IPS-20b (cell line): ENCODE measurements at regions not wholly inside any gene's neighbourhood (a gene's known extent, or its start where the extent isn't known, plus 50 kb on each side); places are given as distances from the start of the nearest gene placed in this dataset.

ENCODE experiments used
- H3K27ac ChIP-seq: one replicate; pipeline ENCODE4 v1.5.1; 2013; ENCODE audit warnings: low read length
- H3K27me3 ChIP-seq: 2 replicates; pipeline ENCODE4 v1.6.1; 2013; ENCODE audit warnings: mild to moderate bottlenecking, low read length, inconsistent platforms; ENCODE audit not compliant: insufficient read depth
- H3K36me3 ChIP-seq: 2 replicates; pipeline ENCODE4 v1.6.1; 2013; ENCODE audit warnings: low read depth, mild to moderate bottlenecking, inconsistent platforms, low read length, moderate library complexity; ENCODE audit not compliant: insufficient read depth
- H3K4me1 ChIP-seq: 2 replicates; pipeline ENCODE4 v1.6.1; 2013; ENCODE audit warnings: mild to moderate bottlenecking, control low read depth, inconsistent platforms, low read length, moderate library complexity; ENCODE audit not compliant: insufficient read depth
- H3K4me3 ChIP-seq: 2 replicates; pipeline ENCODE4 v1.5.1; 2013; ENCODE audit warnings: mild to moderate bottlenecking, low read length, inconsistent platforms
- H3K9ac ChIP-seq: 2 replicates; pipeline ENCODE4 v1.6.1; 2013; ENCODE audit warnings: low read depth, mild to moderate bottlenecking, inconsistent platforms, low read length, moderate library complexity
- H3K9me3 ChIP-seq: 2 replicates; pipeline ENCODE4 v1.6.1; 2013; ENCODE audit warnings: mild to moderate bottlenecking, low read depth, low read length, inconsistent platforms; ENCODE audit not compliant: insufficient read depth

DNA sequence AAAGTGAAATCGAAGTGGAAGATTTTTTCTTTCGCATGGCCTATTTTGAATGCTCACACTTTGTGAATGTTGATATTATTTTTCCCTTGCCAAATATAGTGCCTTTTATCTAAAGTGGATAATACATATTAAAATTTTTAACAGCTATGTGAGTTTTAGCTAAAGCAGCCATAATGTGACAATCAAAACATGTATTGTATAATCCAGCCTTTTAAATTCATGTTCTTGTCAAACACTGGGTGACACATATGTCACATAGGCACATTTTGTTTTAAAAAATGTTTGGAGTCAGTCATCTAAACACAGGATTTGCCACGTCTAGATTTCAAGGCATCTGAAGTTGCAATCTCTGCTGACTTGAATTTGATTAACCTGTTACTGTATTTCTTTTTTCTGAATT, 1256.6 kb downstream of the SLITRK1 start:
- Histone ChIP-seq H3K9me3 (no peaks in the 10 kb centered on the region), H3K9ac (no peak overlapping the region), H3K36me3 (no peaks in the 10 kb centered on the region), H3K27me3 (no peaks in the 10 kb centered on the region), H3K4me3 (no peak overlapping the region), H3K27ac (no peak overlapping the region), H3K4me1 (no peaks in the 10 kb centered on the region)

DNA sequence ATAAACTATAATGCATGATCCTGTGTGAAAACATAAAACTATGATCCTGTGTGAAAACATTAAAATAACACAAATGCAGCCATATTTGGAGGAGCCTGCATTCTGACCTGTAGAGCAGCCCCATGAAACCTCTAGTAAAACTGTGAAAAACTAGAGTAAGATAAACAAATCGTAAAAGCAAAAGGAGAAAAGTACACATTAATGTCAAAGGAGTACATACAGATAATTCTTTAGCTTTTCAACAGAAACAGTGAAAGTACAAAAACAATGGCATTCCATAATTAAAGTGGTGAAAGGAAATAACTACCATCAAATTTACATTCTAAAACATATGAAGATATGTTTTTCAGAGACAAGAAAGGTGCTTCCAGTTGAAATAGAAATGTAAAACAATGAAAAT, 1267.2 kb downstream of the SLITRK1 start:
- Histone ChIP-seq H3K9me3 (no peaks in the 10 kb centered on the region), H3K36me3 (no peaks in the 10 kb centered on the region), H3K4me1 (no peaks in the 10 kb centered on the region), H3K9ac (no peak overlapping the region), H3K27ac (no peak overlapping the region), H3K4me3 (no peak overlapping the region), H3K27me3 (no peaks in the 10 kb centered on the region)

DNA sequence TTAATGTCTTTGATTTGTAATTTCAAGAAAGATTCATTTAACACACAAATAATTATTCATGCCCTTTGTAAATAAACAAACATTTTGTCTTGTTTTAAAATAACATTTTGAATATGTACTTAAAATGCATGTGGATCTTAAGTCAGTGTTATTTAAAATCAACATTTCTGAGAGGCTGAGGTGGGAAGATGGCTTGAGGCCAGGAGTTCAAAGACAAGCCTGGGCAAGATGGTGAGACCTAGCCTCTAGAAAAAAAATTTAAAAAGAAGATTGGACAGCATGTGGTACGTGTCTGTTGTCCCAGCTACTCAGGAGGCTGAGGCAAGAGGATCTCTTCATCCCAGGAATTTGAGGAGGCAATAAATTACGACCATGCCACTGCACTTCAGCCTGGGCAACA, 1268.2 kb downstream of the SLITRK1 start:
- H3K4me3 ChIP-seq = no peak overlapping the region
- no peak overlapping the region for H3K9ac ChIP-seq
- H3K27ac ChIP-seq = no peak overlapping the region
- H3K9me3 ChIP-seq = no peaks in the 10 kb centered on the region
- H3K36me3 ChIP-seq = no peaks in the 10 kb centered on the region
- H3K4me1 ChIP-seq = no peaks in the 10 kb centered on the region
- no peaks in the 10 kb centered on the region for H3K27me3 ChIP-seq

DNA sequence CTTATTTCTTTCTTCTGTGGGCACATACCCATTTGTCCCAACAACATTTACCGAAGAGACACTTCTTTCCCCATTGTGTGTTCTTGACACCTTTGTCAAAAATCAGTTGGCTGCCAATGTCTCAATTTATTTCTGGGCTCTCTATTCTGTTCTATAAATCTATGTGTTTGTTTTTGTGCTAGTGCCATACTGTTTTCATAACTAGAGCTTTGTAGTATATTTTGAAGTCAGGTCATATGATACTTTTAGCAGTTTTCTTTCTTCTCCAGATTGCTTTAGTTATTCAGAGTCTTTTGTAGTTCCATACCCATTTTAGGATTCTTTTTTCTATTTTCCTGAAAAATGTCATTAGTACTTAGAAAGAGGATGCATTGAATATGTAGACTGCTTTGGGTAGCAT, 1276.3 kb downstream of the SLITRK1 start:
- no peak overlapping the region for H3K27ac ChIP-seq
- no peaks in the 10 kb centered on the region for H3K4me1 ChIP-seq
- H3K27me3 ChIP-seq = peaks cover 1% of the 10 kb centered on the region
- H3K9ac ChIP-seq = no peak overlapping the region
- H3K4me3 ChIP-seq = no peak overlapping the region
- peaks cover 25% of the 10 kb centered on the region; the same call in 1 of the 2 replicates for H3K9me3 ChIP-seq
- no peaks in the 10 kb centered on the region for H3K36me3 ChIP-seq

GRCh38 chr13:82597747-82598146, 1284.5 kb downstream of the SLITRK1 start:
- Histone ChIP-seq H3K27me3 (peaks cover 66% of the 10 kb centered on the region), H3K9me3 (no peaks in the 10 kb centered on the region), H3K9ac (no peak overlapping the region), H3K4me1 (no peaks in the 10 kb centered on the region), H3K4me3 (no peak overlapping the region), H3K36me3 (no peaks in the 10 kb centered on the region), H3K27ac (no peak overlapping the region)

DNA sequence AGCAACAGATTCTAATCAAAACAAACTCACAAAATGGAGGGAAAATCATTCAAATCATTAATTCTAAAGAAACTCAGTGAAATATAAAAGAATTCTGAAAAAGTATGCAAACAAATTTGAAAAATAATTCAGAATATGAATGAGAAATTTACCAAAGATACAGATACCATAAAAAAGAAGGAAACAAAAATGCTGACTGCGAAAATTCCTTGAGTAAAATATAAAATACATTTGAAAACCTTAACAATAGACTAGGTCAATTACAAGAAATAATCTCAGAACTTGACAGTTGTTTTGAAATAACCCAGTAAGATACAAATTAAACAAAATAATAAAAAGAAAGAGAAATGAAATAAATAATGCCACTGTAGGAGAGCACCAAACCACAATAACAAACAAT, 1289.0 kb downstream of the SLITRK1 start:
- Histone ChIP-seq H3K9ac (no peak overlapping the region), H3K9me3 (no peaks in the 10 kb centered on the region), H3K27me3 (peaks cover 43% of the 10 kb centered on the region), H3K4me1 (no peaks in the 10 kb centered on the region), H3K27ac (no peak overlapping the region), H3K36me3 (no peaks in the 10 kb centered on the region), H3K4me3 (no peak overlapping the region)

DNA sequence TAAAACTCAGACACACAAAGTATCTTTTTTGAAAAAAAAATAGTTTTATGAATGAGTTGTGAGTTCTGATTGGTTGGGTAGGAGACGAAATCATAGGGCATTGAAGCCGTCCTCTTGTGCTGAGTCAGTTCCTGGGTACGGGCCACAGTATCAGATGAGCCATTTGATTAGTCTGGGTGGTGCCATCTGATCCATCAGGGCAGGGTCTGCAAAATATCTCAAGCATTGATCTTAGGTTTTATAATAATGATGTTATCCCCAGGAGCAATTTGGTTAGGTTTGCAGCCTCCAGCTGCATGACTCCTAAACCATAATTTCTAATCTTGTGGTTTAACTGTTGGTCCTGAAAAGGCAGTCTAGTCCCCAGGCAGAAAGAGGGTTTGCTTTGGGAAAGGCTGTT, 1310.6 kb downstream of the SLITRK1 start:
- H3K9me3 ChIP-seq = peaks cover 17% of the 10 kb centered on the region
- H3K4me1 ChIP-seq = no peaks in the 10 kb centered on the region
- H3K27me3 ChIP-seq = no peaks in the 10 kb centered on the region
- H3K9ac ChIP-seq = no peak overlapping the region
- no peak overlapping the region for H3K4me3 ChIP-seq
- no peak overlapping the region for H3K27ac ChIP-seq
- no peaks in the 10 kb centered on the region for H3K36me3 ChIP-seq

GRCh38 chr13:82569581-82569980, 1312.7 kb downstream of the SLITRK1 start:
- Histone ChIP-seq H3K36me3 (no peaks in the 10 kb centered on the region), H3K27me3 (no peaks in the 10 kb centered on the region), H3K9ac (no peak overlapping the region), H3K4me3 (no peak overlapping the region), H3K27ac (no peak overlapping the region), H3K4me1 (no peaks in the 10 kb centered on the region), H3K9me3 (no peaks in the 10 kb centered on the region)

- H3K4me1 ChIP-seq = no peaks in the 10 kb centered on the region
- no peak overlapping the region for H3K4me3 ChIP-seq
- no peaks in the 10 kb centered on the region for H3K9me3 ChIP-seq
- H3K27ac ChIP-seq = no peak overlapping the region
- no peak overlapping the region for H3K9ac ChIP-seq
- no peaks in the 10 kb centered on the region for H3K36me3 ChIP-seq
- no peaks in the 10 kb centered on the region for H3K27me3 ChIP-seq
Observed at GRCh38 chr13:82566864-82567263, 1315.4 kb downstream of the SLITRK1 start.

GRCh38 chr13:82565201-82565600, 1317.1 kb downstream of the SLITRK1 start:
- no peak overlapping the region for H3K9ac ChIP-seq
- H3K9me3 ChIP-seq = no peaks in the 10 kb centered on the region
- no peaks in the 10 kb centered on the region for H3K4me1 ChIP-seq
- H3K36me3 ChIP-seq = no peaks in the 10 kb centered on the region
- no peaks in the 10 kb centered on the region for H3K27me3 ChIP-seq
- no peak overlapping the region for H3K27ac ChIP-seq
- no peak overlapping the region for H3K4me3 ChIP-seq

DNA sequence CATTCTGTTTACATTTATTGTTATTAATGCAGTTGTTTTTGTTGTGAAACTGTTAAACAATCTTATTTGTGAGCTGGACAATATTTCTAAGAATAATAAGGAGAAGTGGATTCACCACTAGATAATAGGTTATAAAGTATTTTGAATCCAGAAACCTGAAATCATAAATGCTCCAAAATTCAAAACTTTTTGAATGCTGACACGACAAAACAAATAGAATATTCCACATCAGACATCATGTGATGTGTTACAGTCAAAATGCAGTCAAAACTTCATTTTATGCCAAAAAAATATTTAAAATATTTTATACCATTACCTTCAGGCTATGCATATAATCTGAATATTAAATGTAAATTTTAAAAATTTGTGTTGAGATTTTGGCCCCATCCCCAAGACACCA, 1321.4 kb downstream of the SLITRK1 start:
- Histone ChIP-seq H3K27ac (no peak overlapping the region), H3K27me3 (no peaks in the 10 kb centered on the region), H3K36me3 (no peaks in the 10 kb centered on the region), H3K4me3 (no peak overlapping the region), H3K4me1 (no peaks in the 10 kb centered on the region), H3K9me3 (no peaks in the 10 kb centered on the region), H3K9ac (no peak overlapping the region)

- no peak overlapping the region for H3K9ac ChIP-seq
- H3K4me3 ChIP-seq = no peak overlapping the region
- H3K9me3 ChIP-seq = no peaks in the 10 kb centered on the region
- H3K4me1 ChIP-seq = no peaks in the 10 kb centered on the region
- H3K36me3 ChIP-seq = no peaks in the 10 kb centered on the region
- H3K27me3 ChIP-seq = no peaks in the 10 kb centered on the region
- no peak overlapping the region for H3K27ac ChIP-seq
Observed at GRCh38 chr13:82522872-82523271, 1359.4 kb downstream of the SLITRK1 start.
